Thyroid gland (tissue), 4 donors: ENCODE measurements at regions not wholly inside any gene's neighbourhood (a gene's known extent, or its start where the extent isn't known, plus 50 kb on each side); places are given as distances from the start of the nearest gene placed in this dataset.

ENCODE experiments used
- CTCF ChIP-seq, 6 experiments: fragments of 200-600 bp in 3 of 6; fragments of 450-650 bp in 3 of 6; sonication (generic) in 3 of 6; IDR thresholded peaks; one replicate each; pipeline ENCODE4 v1.5.1; 2016 to 2019; ENCODE audit warnings: antibody characterized with exemption in 6 of 6, mild to moderate bottlenecking in 2 of 6, inconsistent platforms in 1 of 6, moderate library complexity in 1 of 6
- POLR2A ChIP-seq, 2 donors: fragments of 450-650 bp; IDR thresholded peaks; one replicate each; pipeline ENCODE4 v1.6.1; 2017; ENCODE audit warnings: antibody characterized with exemption in 2 of 2, mild to moderate bottlenecking in 2 of 2, moderate library complexity in 1 of 2

GRCh38 chr2:157931542-157931941, 55.4 kb upstream of the ACVR1 start:
- no peak for TF ChIP-seq CTCF (IDR thresholded peaks at IDR 0.05)
- TF ChIP-seq POLR2A (IDR thresholded peaks at IDR 0.05) = no peak
